Mesenchymal stem cell (in vitro differentiated cells and primary cell): ENCODE measurements at regions not wholly inside any gene's neighbourhood (a gene's known extent, or its start where the extent isn't known, plus 50 kb on each side); places are given as distances from the start of the nearest gene placed in this dataset.

Experiments used
- DNase-seq: peaks from one replicate; pipeline ENCODE4 v3.0.0-alpha.2; 2013
- H2AFZ ChIP-seq: one replicate; pipeline ENCODE4 v1.6.1; 2013; ENCODE audit warnings: low read depth, mild to moderate bottlenecking, control low read depth, inconsistent platforms, low read length, moderate library complexity
- H2AK5ac ChIP-seq: 2 replicates; pipeline ENCODE4 v1.6.1; 2013; ENCODE audit warnings: low read length, moderate library complexity, mild to moderate bottlenecking, inconsistent platforms; ENCODE audit not compliant: severe bottlenecking
- H2BK120ac ChIP-seq: one replicate; pipeline ENCODE4 v1.6.1; 2013; ENCODE audit warnings: low read depth, mild to moderate bottlenecking, inconsistent platforms, low read length, moderate library complexity
- H2BK12ac ChIP-seq, 2 experiments: one replicate each; pipeline ENCODE4 v1.6.1; 2013; ENCODE audit warnings: inconsistent platforms in 2 of 2, low read length in 2 of 2, mild to moderate bottlenecking in 2 of 2, moderate library complexity in 2 of 2, control low read depth in 1 of 2
- H2BK15ac ChIP-seq: one replicate; pipeline ENCODE4 v1.6.1; 2013; ENCODE audit warnings: mild to moderate bottlenecking, low read depth, inconsistent platforms; ENCODE audit not compliant: poor library complexity, severe bottlenecking
- H2BK5ac ChIP-seq: 2 replicates; pipeline ENCODE4 v1.6.1; 2013; ENCODE audit warnings: low read depth, mild to moderate bottlenecking, low read length, control low read depth, inconsistent platforms; ENCODE audit not compliant: poor library complexity, severe bottlenecking
- H3K14ac ChIP-seq, 2 experiments: one replicate each; pipeline ENCODE4 v1.6.1; 2013; ENCODE audit warnings: inconsistent platforms in 2 of 2, low read length in 2 of 2, control low read depth in 1 of 2, mild to moderate bottlenecking in 1 of 2, moderate library complexity in 1 of 2
- H3K18ac ChIP-seq, 2 experiments: one replicate each; pipeline ENCODE4 v1.6.1; 2013; ENCODE audit warnings: inconsistent platforms in 2 of 2, low read length in 2 of 2, control low read depth in 1 of 2, low read depth in 1 of 2, mild to moderate bottlenecking in 1 of 2
- H3K23ac ChIP-seq, 2 experiments: one replicate each; pipeline ENCODE4 v1.6.1; 2013; ENCODE audit warnings: inconsistent platforms in 2 of 2, low read length in 2 of 2, mild to moderate bottlenecking in 2 of 2, moderate library complexity in 2 of 2, control low read depth in 1 of 2
- H3K27ac ChIP-seq: 2 replicates; pipeline ENCODE4 v1.5.1; 2013; ENCODE audit warnings: mild to moderate bottlenecking, moderate library complexity, low read length, control low read depth, inconsistent platforms; ENCODE audit not compliant: poor library complexity, severe bottlenecking
- H3K27me3 ChIP-seq, 2 experiments: 2 replicates each; pipeline versions ENCODE4 v1.6.1 to v1.7.0; 2013; ENCODE audit warnings: low read length in 2 of 2, mild to moderate bottlenecking in 2 of 2, moderate library complexity in 2 of 2, control low read depth in 1 of 2, inconsistent platforms in 1 of 2; ENCODE audit not compliant: control insufficient read depth in 1 of 2, insufficient read depth in 1 of 2
- H3K36me3 ChIP-seq, 2 experiments: 2 replicates each; pipeline versions ENCODE4 v1.6.1 to v1.7.0; 2013; ENCODE audit warnings: low read length in 2 of 2, control low read depth in 1 of 2, inconsistent platforms in 1 of 2, low read depth in 1 of 2, mild to moderate bottlenecking in 1 of 2; ENCODE audit not compliant: insufficient read depth in 2 of 2, control insufficient read depth in 1 of 2
- H3K4ac ChIP-seq, 2 experiments: one replicate each; pipeline ENCODE4 v1.6.1; 2013; ENCODE audit warnings: inconsistent platforms in 2 of 2, low read length in 2 of 2, mild to moderate bottlenecking in 2 of 2, moderate library complexity in 2 of 2, control low read depth in 1 of 2, low read depth in 1 of 2
- H3K4me1 ChIP-seq: 2 replicates; pipeline ENCODE4 v1.6.1; 2013; ENCODE audit warnings: low read depth, low read length, control low read depth; ENCODE audit not compliant: control insufficient read depth, insufficient read depth
- H3K4me2 ChIP-seq: 2 replicates; pipeline ENCODE4 v1.6.1; 2013; ENCODE audit warnings: low read length, mild to moderate bottlenecking, inconsistent platforms; ENCODE audit not compliant: poor library complexity, severe bottlenecking
- H3K4me3 ChIP-seq, 2 experiments: 2 replicates each; pipeline versions ENCODE4 v1.5.1 to v1.7.0; 2013; ENCODE audit warnings: low read length in 2 of 2, mild to moderate bottlenecking in 2 of 2, control low read depth in 1 of 2, low read depth in 1 of 2; ENCODE audit not compliant: insufficient read depth in 1 of 2
- H3K79me1 ChIP-seq: replicated peaks from 2 replicates; pipeline ENCODE4 v1.6.1; 2013; ENCODE audit warnings: mild to moderate bottlenecking, control low read depth, low read length, inconsistent platforms; ENCODE audit not compliant: poor library complexity, severe bottlenecking
- H3K9ac ChIP-seq: 2 replicates; pipeline ENCODE4 v1.7.0; 2013; ENCODE audit warnings: mild to moderate bottlenecking, low read length, moderate library complexity
- H3K9me3 ChIP-seq: 2 replicates; pipeline ENCODE4 v1.7.0; 2013; ENCODE audit warnings: mild to moderate bottlenecking, low read length; ENCODE audit not compliant: control insufficient read depth
- H4K8ac ChIP-seq: one replicate; pipeline ENCODE4 v1.6.1; 2013; ENCODE audit warnings: inconsistent platforms, mild to moderate bottlenecking, low read length, moderate library complexity
- H4K91ac ChIP-seq: one replicate; pipeline ENCODE4 v1.6.1; 2013; ENCODE audit warnings: mild to moderate bottlenecking, low read length, inconsistent platforms
- WGBS: methylation state at CpG from one replicate; pipeline ENCODE4 v1.1.7; 2013; ENCODE audit warnings: mixed read lengths; 5-methylcytosine and 5-hydroxymethylcytosine counted together

GRCh38 chr4:159504684-159505083 lies 401.8 kb downstream of the RAPGEF2 start:
- H3K18ac ChIP-seq, result no peak overlapping the region
- no peak overlapping the region for H2BK15ac ChIP-seq
- no peaks in the 10 kb centered on the region for H3K9me3 ChIP-seq
- H3K9ac ChIP-seq, result peak overlapping the region; percentile 66
- no peak overlapping the region for H2BK120ac ChIP-seq
- H3K4me2 ChIP-seq, result no peak overlapping the region
- no peak overlapping the region for H4K91ac ChIP-seq
- peak overlapping the region in 1 of 2 experiments; percentile 44 for H3K4me3 ChIP-seq
- H3K23ac ChIP-seq, result no peak overlapping the region
- H2AFZ ChIP-seq, result no peak overlapping the region
- no peak overlapping the region for H4K8ac ChIP-seq
- 71% methylated on average over 4 of the region's 5 CpGs for WGBS
- H3K36me3 ChIP-seq, result no peaks in the 10 kb centered on the region
- no peak overlapping the region for H3K27ac ChIP-seq
- H2AK5ac ChIP-seq, result no peak overlapping the region
- H3K14ac ChIP-seq, result no peak overlapping the region
- H2BK5ac ChIP-seq, result no peak overlapping the region
- H3K4me1 ChIP-seq, result peaks cover 1% of the 10 kb centered on the region
- no peaks in the 10 kb centered on the region for H3K27me3 ChIP-seq
- H3K4ac ChIP-seq, result no peak overlapping the region
- DNase-seq, result no peak
- no peaks in the 10 kb centered on the region for H3K79me1 ChIP-seq
- H2BK12ac ChIP-seq, result no peak overlapping the region

- H3K27ac ChIP-seq, result no peak overlapping the region
- no peak overlapping the region for H3K18ac ChIP-seq
- H3K36me3 ChIP-seq, result no peaks in the 10 kb centered on the region
- peaks cover 1% of the 10 kb centered on the region for H3K4me1 ChIP-seq
- no peaks in the 10 kb centered on the region for H3K27me3 ChIP-seq
- H4K91ac ChIP-seq, result no peak overlapping the region
- H3K23ac ChIP-seq, result no peak overlapping the region
- H3K4me2 ChIP-seq, result no peak overlapping the region
- 44% methylated on average over 2 of the region's 7 CpGs for WGBS
- no peak overlapping the region for H2AFZ ChIP-seq
- H3K4ac ChIP-seq, result no peak overlapping the region
- H3K14ac ChIP-seq, result no peak overlapping the region
- no peak overlapping the region for H2BK120ac ChIP-seq
- peak overlapping the region in 1 of 2 experiments; percentile 44 for H3K4me3 ChIP-seq
- H3K79me1 ChIP-seq, result no peaks in the 10 kb centered on the region
- DNase-seq, result no peak
- no peak overlapping the region for H4K8ac ChIP-seq
- H2BK15ac ChIP-seq, result no peak overlapping the region
- peak overlapping the region; percentile 66 for H3K9ac ChIP-seq
- no peaks in the 10 kb centered on the region for H3K9me3 ChIP-seq
- no peak overlapping the region for H2BK12ac ChIP-seq
- no peak overlapping the region for H2BK5ac ChIP-seq
- H2AK5ac ChIP-seq, result no peak overlapping the region
These were observed 402.5 kb downstream of the RAPGEF2 start for GRCh38 chr4:159505266-159505975.

GRCh38 chr4:159506801-159507517 lies 404.1 kb downstream of the RAPGEF2 start:
- H3K36me3 ChIP-seq, result no peaks in the 10 kb centered on the region
- no peak overlapping the region for H2BK12ac ChIP-seq
- WGBS, result 83% methylated on average over 12 of the region's 13 CpGs
- H3K9ac ChIP-seq, result no peak overlapping the region
- no peaks in the 10 kb centered on the region for H3K9me3 ChIP-seq
- H4K8ac ChIP-seq, result no peak overlapping the region
- no peaks in the 10 kb centered on the region for H3K27me3 ChIP-seq
- H2BK5ac ChIP-seq, result no peak overlapping the region
- H3K4me1 ChIP-seq, result peaks cover 1% of the 10 kb centered on the region
- H2BK15ac ChIP-seq, result no peak overlapping the region
- no peak overlapping the region for H3K4me2 ChIP-seq
- H4K91ac ChIP-seq, result no peak overlapping the region
- H2BK120ac ChIP-seq, result no peak overlapping the region
- no peak overlapping the region for H3K4ac ChIP-seq
- H3K79me1 ChIP-seq, result no peaks in the 10 kb centered on the region
- no peak overlapping the region for H3K14ac ChIP-seq
- H2AK5ac ChIP-seq, result no peak overlapping the region
- no peak overlapping the region for H3K27ac ChIP-seq
- H2AFZ ChIP-seq, result no peak overlapping the region
- no peak overlapping the region for H3K18ac ChIP-seq
- no peak for DNase-seq
- no peak overlapping the region for H3K4me3 ChIP-seq
- no peak overlapping the region for H3K23ac ChIP-seq

GRCh38 chr4:159508917-159509500 lies 406.1 kb downstream of the RAPGEF2 start:
- 82% methylated on average over 3 of the region's 6 CpGs for WGBS
- no peak overlapping the region for H2BK12ac ChIP-seq

More at GRCh38 chr4:159508917-159509500, 406.1 kb downstream of the RAPGEF2 start:
- H3K9me3 ChIP-seq, result no peaks in the 10 kb centered on the region
- H3K36me3 ChIP-seq, result no peaks in the 10 kb centered on the region
- H3K18ac ChIP-seq, result no peak overlapping the region
- no peak overlapping the region for H2BK15ac ChIP-seq
- no peak overlapping the region for H2AFZ ChIP-seq
- no peaks in the 10 kb centered on the region for H3K27me3 ChIP-seq
- H4K8ac ChIP-seq, result no peak overlapping the region
- no peak overlapping the region for H3K23ac ChIP-seq
- H2BK5ac ChIP-seq, result no peak overlapping the region
- H3K79me1 ChIP-seq, result no peaks in the 10 kb centered on the region
- no peak overlapping the region for H3K4ac ChIP-seq
- H2BK120ac ChIP-seq, result no peak overlapping the region
- H3K9ac ChIP-seq, result no peak overlapping the region
- DNase-seq, result no peak
- no peak overlapping the region for H2AK5ac ChIP-seq
- H3K14ac ChIP-seq, result no peak overlapping the region
- no peak overlapping the region for H3K4me3 ChIP-seq
- no peak overlapping the region for H4K91ac ChIP-seq
- no peak overlapping the region for H3K4me2 ChIP-seq
- H3K27ac ChIP-seq, result no peak overlapping the region
- H3K4me1 ChIP-seq, result peaks cover 1% of the 10 kb centered on the region
